Trophoblast cell (in vitro differentiated cells and primary cell): ENCODE measurements at regions not wholly inside any gene's neighbourhood (a gene's known extent, or its start where the extent isn't known, plus 50 kb on each side); places are given as distances from the start of the nearest gene placed in this dataset.

ENCODE experiments used
- DNase-seq, 2 donors: peaks; one replicate each; pipeline ENCODE4 v3.0.0-alpha.2; 2016
- H2AFZ ChIP-seq: 2 replicates; pipeline ENCODE4 v1.6.1; 2013; ENCODE audit warnings: low read length, moderate library complexity, mild to moderate bottlenecking; ENCODE audit not compliant: insufficient read depth, poor library complexity
- H2AK5ac ChIP-seq: 2 replicates; pipeline ENCODE4 v1.6.1; 2013; ENCODE audit warnings: mild to moderate bottlenecking, low read length
- H2BK120ac ChIP-seq: 2 replicates; pipeline ENCODE4 v1.6.1; 2013; ENCODE audit warnings: low read length, mild to moderate bottlenecking, moderate library complexity; ENCODE audit not compliant: insufficient read depth, poor library complexity
- H2BK12ac ChIP-seq: 2 replicates; pipeline ENCODE4 v1.6.1; 2013; ENCODE audit warnings: mild to moderate bottlenecking, low read length, moderate library complexity
- H2BK5ac ChIP-seq: 2 replicates; pipeline ENCODE4 v1.6.1; 2013; ENCODE audit warnings: low read length, low read depth, moderate library complexity, mild to moderate bottlenecking; ENCODE audit not compliant: poor library complexity
- H3K14ac ChIP-seq: 2 replicates; pipeline ENCODE4 v1.6.1; 2013; ENCODE audit warnings: mild to moderate bottlenecking, low read length
- H3K18ac ChIP-seq: 2 replicates; pipeline ENCODE4 v1.6.1; 2013; ENCODE audit warnings: mild to moderate bottlenecking, low read length
- H3K23ac ChIP-seq: 2 replicates; pipeline ENCODE4 v1.6.1; 2013; ENCODE audit warnings: low read length
- H3K27ac ChIP-seq: 2 replicates; pipeline ENCODE4 v1.5.1; 2013; ENCODE audit warnings: low read depth, mild to moderate bottlenecking, inconsistent platforms, low read length, moderate library complexity
- H3K27me3 ChIP-seq: 2 replicates; pipeline ENCODE4 v1.6.1; 2013; ENCODE audit warnings: inconsistent platforms, mild to moderate bottlenecking, low read length, moderate library complexity; ENCODE audit not compliant: insufficient read depth
- H3K36me3 ChIP-seq, 2 experiments: 1 replicate in 1 of 2; 2 replicates in 1 of 2; pipeline ENCODE4 v1.6.1; 2013; ENCODE audit warnings: low read length in 2 of 2, mild to moderate bottlenecking in 2 of 2, moderate library complexity in 1 of 2; ENCODE audit not compliant: insufficient read depth in 2 of 2, control insufficient read depth in 1 of 2
- H3K4ac ChIP-seq: 2 replicates; pipeline ENCODE4 v1.6.1; 2013; ENCODE audit warnings: low read depth, mild to moderate bottlenecking, low read length, moderate library complexity
- H3K4me1 ChIP-seq, 2 experiments: 1 replicate in 1 of 2; 2 replicates in 1 of 2; pipeline ENCODE4 v1.6.1; 2013; ENCODE audit warnings: low read length in 2 of 2, mild to moderate bottlenecking in 2 of 2, moderate library complexity in 1 of 2; ENCODE audit not compliant: insufficient read depth in 2 of 2, control insufficient read depth in 1 of 2
- H3K4me2 ChIP-seq: 2 replicates; pipeline ENCODE4 v1.6.1; 2013; ENCODE audit warnings: inconsistent platforms, mild to moderate bottlenecking, low read length, moderate library complexity
- H3K4me3 ChIP-seq: 2 replicates; pipeline ENCODE4 v1.5.1; 2013; ENCODE audit warnings: mild to moderate bottlenecking, low read depth, low read length, inconsistent platforms
- H3K79me1 ChIP-seq: one replicate; pipeline ENCODE4 v1.6.1; 2013; ENCODE audit warnings: low read length
- H3K79me2 ChIP-seq: 2 replicates; pipeline ENCODE4 v1.6.1; 2013; ENCODE audit warnings: low read length, mild to moderate bottlenecking; ENCODE audit not compliant: control insufficient read depth, insufficient read depth, poor library complexity
- H3K9ac ChIP-seq: 2 replicates; pipeline ENCODE4 v1.6.1; 2013; ENCODE audit warnings: mild to moderate bottlenecking, low read length
- H3K9me3 ChIP-seq: 2 replicates; pipeline ENCODE4 v1.6.1; 2013; ENCODE audit warnings: low read depth, mild to moderate bottlenecking, control low read depth, inconsistent platforms, low read length; ENCODE audit not compliant: insufficient read depth
- H4K12ac ChIP-seq: 2 replicates; pipeline ENCODE4 v1.6.1; 2013; ENCODE audit warnings: low read depth, mild to moderate bottlenecking, low read length, moderate library complexity
- H4K8ac ChIP-seq: 2 replicates; pipeline ENCODE4 v1.6.1; 2013; ENCODE audit warnings: low read depth, mild to moderate bottlenecking, low read length, moderate library complexity
- H4K91ac ChIP-seq: one replicate; pipeline ENCODE4 v1.6.1; 2013; ENCODE audit warnings: low read depth, mild to moderate bottlenecking, low read length, moderate library complexity
- WGBS: extraction: QIAGEN DNeasy Blood & Tissue Kit; methylation state at CpG from one replicate; pipeline ENCODE4 v1.1.7; 2013; ENCODE audit warnings: missing lambda C conversion rate; ENCODE audit not compliant: insufficient read length, insufficient coverage; ENCODE audit errors: extremely low coverage; 5-methylcytosine and 5-hydroxymethylcytosine counted together

DNA sequence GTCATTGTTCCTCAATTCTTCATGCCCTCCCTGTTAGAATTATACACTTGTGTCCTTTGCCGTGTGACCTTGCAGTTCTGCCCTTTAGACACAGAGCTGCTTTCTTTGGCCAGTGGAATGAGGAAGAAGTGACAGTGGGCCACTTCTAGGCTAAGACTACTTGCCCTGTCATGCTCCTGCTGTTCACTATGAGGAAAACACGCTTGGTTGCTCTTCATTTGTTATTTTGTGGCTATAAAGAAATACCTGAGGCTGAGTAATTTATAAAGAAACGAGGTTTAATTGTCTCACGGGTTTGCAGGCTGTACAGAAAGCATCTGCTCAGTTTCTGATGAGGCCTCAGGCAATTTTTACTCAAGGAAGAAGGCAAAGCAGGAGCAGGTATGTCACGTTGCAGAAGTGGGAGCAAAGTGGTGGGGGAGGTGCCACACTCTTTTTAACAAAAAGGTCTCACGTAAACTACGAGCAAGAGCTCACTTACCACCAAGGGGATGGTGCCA, 279.1 kb upstream of the DMAC1 start:
- H3K27me3 ChIP-seq: no peaks in the 10 kb centered on the region
- H3K4me3 ChIP-seq: no peak overlapping the region
- H3K23ac ChIP-seq: no peak overlapping the region
- H3K9ac ChIP-seq: no peak overlapping the region
- no peak overlapping the region for H4K12ac ChIP-seq
- peaks cover 0 to 3% of the 10 kb centered on the region in 2 experiments for H3K4me1 ChIP-seq
- WGBS: no CpG with 5 or more reads among the region's 7 CpGs
- H3K18ac ChIP-seq: no peak overlapping the region
- no peaks in the 10 kb centered on the region for H3K36me3 ChIP-seq
- no peak overlapping the region for H2BK120ac ChIP-seq
- no peaks in the 10 kb centered on the region for H3K79me1 ChIP-seq
- DNase-seq: no peak
- no peak overlapping the region for H2AFZ ChIP-seq
- no peak overlapping the region for H3K27ac ChIP-seq
- no peak overlapping the region for H3K4ac ChIP-seq
- no peak overlapping the region for H4K91ac ChIP-seq
- H3K4me2 ChIP-seq: no peak overlapping the region
- no peaks in the 10 kb centered on the region for H3K9me3 ChIP-seq
- H2AK5ac ChIP-seq: no peak overlapping the region
- no peak overlapping the region for H2BK5ac ChIP-seq
- H4K8ac ChIP-seq: no peak overlapping the region
- no peak overlapping the region for H3K14ac ChIP-seq
- no peaks in the 10 kb centered on the region for H3K79me2 ChIP-seq
- no peak overlapping the region for H2BK12ac ChIP-seq

DNA sequence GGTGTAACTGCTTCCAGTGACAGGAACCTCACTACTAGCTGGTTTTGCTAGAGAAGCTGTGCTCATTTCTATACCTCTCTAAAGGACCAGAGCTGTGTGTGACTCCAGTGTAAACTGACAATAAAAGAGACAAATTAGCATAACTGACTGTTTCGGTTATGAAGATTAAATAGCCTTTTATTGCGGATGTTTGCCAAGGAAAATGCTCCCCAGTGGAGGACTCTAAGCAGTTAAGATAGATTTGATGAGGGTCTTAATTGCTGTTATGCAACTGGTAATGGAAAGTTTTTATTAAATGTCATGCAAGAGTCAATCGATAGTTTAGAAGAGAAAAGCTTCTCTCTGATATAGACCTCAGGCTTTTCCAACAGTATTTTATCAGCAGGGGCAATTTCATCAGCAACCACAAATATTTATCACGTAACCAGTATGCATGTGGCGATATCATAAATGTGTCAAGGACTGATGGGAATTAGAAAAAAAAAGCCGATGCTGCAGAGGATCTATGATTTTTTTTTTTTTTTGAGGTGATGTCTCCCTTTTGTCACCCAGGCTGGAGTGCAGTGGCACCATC, 275.2 kb upstream of the DMAC1 start:
- H3K36me3 ChIP-seq: no peaks in the 10 kb centered on the region
- H3K14ac ChIP-seq: no peak overlapping the region
- no peak overlapping the region for H2AK5ac ChIP-seq
- no peak overlapping the region for H4K91ac ChIP-seq
- no peak overlapping the region for H3K4me2 ChIP-seq
- H3K79me2 ChIP-seq: no peaks in the 10 kb centered on the region
- no peaks in the 10 kb centered on the region for H3K9me3 ChIP-seq
- H3K27ac ChIP-seq: no peak overlapping the region
- no peak overlapping the region for H3K4me3 ChIP-seq
- H3K9ac ChIP-seq: no peak overlapping the region
- H3K79me1 ChIP-seq: no peaks in the 10 kb centered on the region
- H2BK5ac ChIP-seq: no peak overlapping the region
- no peak for DNase-seq
- H4K12ac ChIP-seq: no peak overlapping the region
- no peak overlapping the region for H3K18ac ChIP-seq
- H3K27me3 ChIP-seq: no peaks in the 10 kb centered on the region
- no CpG with 5 or more reads among the region's 6 CpGs for WGBS
- no peak overlapping the region for H2BK120ac ChIP-seq
- no peak overlapping the region for H2AFZ ChIP-seq
- H3K23ac ChIP-seq: no peak overlapping the region
- no peak overlapping the region for H2BK12ac ChIP-seq
- H3K4me1 ChIP-seq: peaks cover 0 to 3% of the 10 kb centered on the region in 2 experiments
- H4K8ac ChIP-seq: no peak overlapping the region
- H3K4ac ChIP-seq: no peak overlapping the region

DNA sequence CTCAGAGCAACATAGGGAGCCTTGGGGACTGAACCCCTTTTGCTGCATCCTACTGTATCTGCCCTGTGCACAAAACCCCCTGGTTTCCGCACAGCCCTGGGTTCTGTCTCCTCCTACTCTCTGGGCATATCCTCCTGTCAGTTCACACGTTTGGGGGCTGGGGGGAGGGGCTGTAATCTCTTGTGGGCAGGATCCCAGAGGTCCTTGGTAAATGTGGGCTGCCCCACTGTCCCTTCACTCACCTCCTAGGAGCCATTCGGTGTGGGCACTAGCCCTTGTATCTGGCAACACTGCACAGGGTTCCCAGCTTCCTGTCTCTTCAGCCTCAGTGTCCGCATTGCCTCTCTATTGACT, 271.8 kb upstream of the DMAC1 start:
- H3K4ac ChIP-seq: no peak overlapping the region
- H3K27ac ChIP-seq: no peak overlapping the region
- H3K27me3 ChIP-seq: no peaks in the 10 kb centered on the region
- no peak overlapping the region for H2AFZ ChIP-seq
- no peak overlapping the region for H3K4me2 ChIP-seq
- H4K8ac ChIP-seq: no peak overlapping the region
- WGBS: no CpG with 5 or more reads among the region's 4 CpGs
- H2AK5ac ChIP-seq: no peak overlapping the region
- no peaks in the 10 kb centered on the region for H3K79me2 ChIP-seq
- no peak overlapping the region for H3K9ac ChIP-seq
- H3K9me3 ChIP-seq: no peaks in the 10 kb centered on the region
- no peak overlapping the region for H3K4me3 ChIP-seq
- no peak overlapping the region for H3K18ac ChIP-seq
- H4K91ac ChIP-seq: no peak overlapping the region
- H3K23ac ChIP-seq: no peak overlapping the region
- DNase-seq: no peak
- H3K14ac ChIP-seq: no peak overlapping the region
- H4K12ac ChIP-seq: no peak overlapping the region
- no peaks in the 10 kb centered on the region for H3K36me3 ChIP-seq
- no peaks in the 10 kb centered on the region for H3K4me1 ChIP-seq
- no peaks in the 10 kb centered on the region for H3K79me1 ChIP-seq
- H2BK5ac ChIP-seq: no peak overlapping the region
- H2BK120ac ChIP-seq: no peak overlapping the region
- no peak overlapping the region for H2BK12ac ChIP-seq

DNA sequence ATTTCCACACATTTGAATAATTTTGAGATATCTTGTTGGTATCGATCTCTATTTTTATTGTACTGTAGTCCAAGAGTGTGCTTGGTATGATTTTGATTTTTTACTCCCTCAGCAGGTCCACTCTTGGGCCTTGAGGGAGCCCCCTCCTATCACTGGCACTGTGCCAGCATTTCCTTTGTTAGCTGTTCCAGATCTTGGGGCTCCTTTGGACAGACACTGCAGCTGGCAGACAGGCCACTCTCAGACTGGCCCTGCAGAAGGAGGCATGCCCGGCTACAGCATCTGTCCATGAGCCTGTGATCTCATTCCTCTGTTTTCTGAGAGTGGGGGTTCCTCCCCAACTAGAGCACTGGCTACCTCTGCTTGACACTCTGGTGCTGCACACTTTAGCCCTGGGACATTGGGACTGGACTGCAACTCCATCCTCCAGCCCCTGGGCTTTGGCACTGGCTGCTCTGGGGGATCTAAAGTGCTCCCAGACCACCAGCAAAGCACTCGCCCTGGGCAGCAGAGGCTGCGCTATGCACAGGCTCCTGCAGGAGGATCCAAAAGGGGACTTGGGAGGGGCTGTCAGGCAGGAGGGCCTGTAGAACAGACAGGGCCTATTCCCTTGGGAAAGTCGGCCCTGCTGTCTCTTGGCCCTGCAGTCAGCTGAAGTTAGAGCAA, 271.3 kb upstream of the DMAC1 start:
- H3K4me1 ChIP-seq: no peaks in the 10 kb centered on the region
- H3K9ac ChIP-seq: no peak overlapping the region
- H2BK12ac ChIP-seq: no peak overlapping the region
- no peak overlapping the region for H3K4ac ChIP-seq
- H3K9me3 ChIP-seq: no peaks in the 10 kb centered on the region
- H2AFZ ChIP-seq: no peak overlapping the region
- H3K79me2 ChIP-seq: no peaks in the 10 kb centered on the region
- no peaks in the 10 kb centered on the region for H3K36me3 ChIP-seq
- H4K91ac ChIP-seq: no peak overlapping the region
- no CpG with 5 or more reads among the region's 5 CpGs for WGBS
- H3K4me2 ChIP-seq: no peak overlapping the region
- no peaks in the 10 kb centered on the region for H3K27me3 ChIP-seq
- DNase-seq: no peak
- H2BK5ac ChIP-seq: no peak overlapping the region
- no peak overlapping the region for H4K8ac ChIP-seq
- no peak overlapping the region for H3K27ac ChIP-seq
- H3K23ac ChIP-seq: no peak overlapping the region
- no peak overlapping the region for H3K4me3 ChIP-seq
- H3K14ac ChIP-seq: no peak overlapping the region
- H4K12ac ChIP-seq: no peak overlapping the region
- H2AK5ac ChIP-seq: no peak overlapping the region
- no peak overlapping the region for H2BK120ac ChIP-seq
- H3K18ac ChIP-seq: no peak overlapping the region
- H3K79me1 ChIP-seq: no peaks in the 10 kb centered on the region
